CD4-positive, alpha-beta T cell treated with Interleukin-4 for 1 hour (primary cell): ENCODE measurements at regions not wholly inside any gene's neighbourhood (a gene's known extent, or its start where the extent isn't known, plus 50 kb on each side); places are given as distances from the start of the nearest gene placed in this dataset.
A peak's percentile ranks its signal among the peaks of the same experiment; 100 is the strongest.
"Not testable (repeated sequence)": the region's sequence is repeated elsewhere in the genome, so short reads cannot be mapped to it uniquely, and the experiment has no call there.

Experiments
- DNase-seq, 2 donors: peaks; one replicate each; pipeline ENCODE4 v3.0.0-alpha.2; 2020 to 2022

DNA sequence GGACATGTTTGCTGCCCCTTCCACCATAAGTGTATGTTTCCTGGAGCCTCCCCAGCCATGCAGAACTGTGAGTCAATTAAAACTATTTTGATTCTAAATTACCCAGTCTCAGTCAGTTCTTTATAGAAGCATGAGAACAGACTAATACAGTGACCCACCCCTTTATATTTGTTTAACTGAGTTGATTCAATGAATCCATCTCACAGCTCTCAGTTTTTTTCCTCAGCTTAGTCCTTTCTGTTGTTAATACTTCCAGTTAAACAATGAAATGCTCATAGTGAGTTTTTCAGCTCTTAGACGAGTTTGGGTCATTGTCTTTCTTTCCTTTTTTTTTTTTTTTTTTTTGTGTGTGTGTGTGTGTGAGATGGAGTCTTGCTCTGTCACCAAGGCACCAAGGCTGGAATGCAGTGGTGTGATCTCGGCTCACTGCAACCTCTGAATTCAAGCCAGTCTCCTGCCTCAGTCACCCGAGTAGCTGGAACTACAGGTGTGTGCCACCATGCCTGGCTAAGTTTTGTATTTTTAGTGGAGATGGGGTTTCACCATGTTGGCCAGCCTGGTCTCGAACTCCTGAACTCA lies 627.4 kb downstream of the SPATA31A7 start:
- DNase-seq = not testable (repeated sequence)

DNA sequence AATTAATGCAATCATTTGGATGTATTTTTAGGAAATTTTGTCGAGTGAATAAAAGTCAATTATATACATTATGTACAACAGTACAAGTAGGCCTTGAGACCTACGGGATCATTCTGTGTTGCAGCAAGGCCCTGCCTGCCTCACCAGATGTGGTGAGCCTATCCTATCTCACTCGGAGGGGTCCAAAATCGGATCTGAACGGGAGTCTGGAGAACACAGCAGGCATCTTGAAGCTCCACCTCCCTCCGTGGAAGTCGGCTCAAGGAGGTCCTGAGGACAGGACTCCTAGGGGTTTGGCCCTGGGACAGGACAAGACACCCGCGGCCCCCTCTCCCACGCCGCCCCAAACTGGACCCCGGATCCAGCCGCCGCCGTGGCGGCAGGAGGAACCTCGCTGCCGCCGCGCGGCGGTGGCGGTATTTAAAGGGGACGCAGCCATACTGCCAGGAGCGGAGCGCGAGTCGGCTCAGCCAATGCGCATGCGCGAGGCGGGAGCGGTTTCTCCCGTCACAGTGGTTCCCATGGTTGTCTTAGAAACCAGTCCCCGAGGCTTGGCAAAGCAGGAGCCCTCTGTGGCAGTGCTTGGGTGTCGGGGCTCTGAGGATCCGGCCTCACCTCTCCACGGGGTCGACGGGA lies 663.9 kb downstream of the SPATA31A7 start:
- DNase-seq = peak; percentile 92 to 93

DNA sequence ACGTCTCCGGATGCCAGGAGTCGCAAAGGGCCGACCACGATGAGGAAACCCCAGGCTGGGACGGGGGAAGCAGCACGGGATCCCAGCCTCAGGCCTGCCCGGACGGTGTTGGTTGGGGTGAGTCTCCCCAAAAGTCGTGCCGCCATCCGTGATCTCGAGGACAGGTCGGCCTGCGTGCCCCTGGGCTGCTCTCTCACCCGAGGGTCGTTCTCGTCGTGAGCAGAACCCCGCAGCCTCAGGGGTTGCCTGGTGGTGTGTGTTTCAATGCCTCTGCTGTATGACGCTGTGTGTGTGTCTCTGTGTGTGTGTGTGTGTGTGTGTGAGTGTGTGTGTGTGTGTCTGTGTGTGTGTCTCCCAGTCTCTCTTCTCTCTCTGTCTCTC lies 664.4 kb downstream of the SPATA31A7 start:
- DNase-seq = not testable (repeated sequence)

DNA sequence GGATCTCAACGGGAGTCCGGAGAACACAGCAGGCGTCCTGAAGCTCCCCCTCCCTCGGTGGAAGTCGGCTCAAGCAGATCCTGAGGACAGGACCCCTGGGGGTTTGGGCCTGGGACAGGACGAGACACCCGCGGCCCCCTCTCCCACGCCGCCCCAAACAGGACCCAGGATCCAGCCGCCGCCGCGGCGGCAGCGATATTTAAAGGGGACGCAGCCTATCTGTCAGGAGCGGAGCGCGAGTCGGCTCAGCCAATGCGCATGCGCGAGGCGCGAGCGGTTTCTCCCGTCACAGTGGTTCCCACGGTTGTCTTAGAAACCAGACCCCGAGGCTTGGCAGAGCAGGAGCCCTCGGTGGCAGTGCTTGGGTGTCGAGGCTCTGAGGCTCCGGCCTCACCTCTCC lies 666.4 kb downstream of the SPATA31A7 start:
- not testable (repeated sequence) for DNase-seq

DNA sequence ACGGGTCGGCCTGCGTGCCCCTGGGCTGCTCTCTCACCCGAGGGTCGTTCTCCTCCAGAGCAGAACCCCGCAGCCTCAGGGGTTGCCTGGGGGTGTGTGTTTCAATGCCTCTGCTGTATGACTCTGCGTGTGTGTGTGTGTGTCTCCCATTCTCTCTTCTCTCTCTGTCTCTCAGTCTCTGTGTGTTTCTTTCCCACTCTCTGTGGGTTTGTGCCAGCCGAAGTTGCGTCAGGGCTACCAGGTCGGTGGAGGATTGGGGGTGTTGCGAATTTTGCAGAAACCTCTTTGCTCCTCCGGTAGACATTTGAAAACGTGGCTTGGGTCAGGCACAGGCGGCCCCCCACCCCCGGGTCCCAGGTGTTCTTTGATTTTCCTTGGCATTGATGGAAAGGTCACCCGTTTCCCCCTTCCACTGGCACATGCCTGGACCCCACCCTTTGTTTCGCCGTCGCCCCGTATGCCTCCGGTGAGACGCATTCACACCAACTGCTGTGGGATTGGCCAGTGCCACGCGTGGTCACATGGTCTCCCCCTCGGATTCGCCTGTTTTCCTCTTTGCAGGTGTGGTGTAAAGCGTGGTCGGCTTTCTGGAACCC lies 667.1 kb downstream of the SPATA31A7 start:
- DNase-seq = peak; percentile 8 to 11

DNA sequence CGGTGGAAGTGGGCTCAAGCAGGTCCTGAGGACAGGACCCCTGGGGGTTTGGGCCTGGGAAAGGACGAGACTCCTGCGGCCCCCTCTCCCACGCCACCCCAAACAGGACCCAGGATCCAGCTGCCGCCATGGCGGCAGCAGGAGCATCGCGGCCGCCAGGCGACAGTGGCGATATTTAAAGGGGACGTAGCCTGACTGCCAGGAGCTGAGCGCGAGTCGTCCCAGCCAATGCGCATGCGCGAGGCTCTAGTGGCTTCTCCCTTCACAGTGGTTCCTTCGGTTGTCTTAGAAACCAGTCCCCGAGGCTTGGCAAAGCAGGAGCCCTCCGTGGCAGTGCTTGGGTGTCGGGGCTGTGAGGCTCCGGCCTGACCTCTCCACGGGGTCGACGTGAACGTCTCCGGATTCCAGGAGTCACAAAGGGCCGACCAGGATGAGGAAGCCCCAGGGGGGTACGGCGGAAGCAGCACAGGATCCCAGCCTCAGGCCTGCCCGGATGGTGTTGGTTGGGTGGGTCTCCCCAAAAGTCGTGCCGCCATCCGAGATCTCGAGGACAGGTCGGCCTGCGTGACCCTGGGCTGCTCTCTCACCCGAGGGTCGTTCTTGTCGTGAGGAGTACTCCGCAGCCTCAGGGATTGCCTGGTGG lies 668.0 kb downstream of the SPATA31A7 start:
- not testable (repeated sequence) for DNase-seq

DNA sequence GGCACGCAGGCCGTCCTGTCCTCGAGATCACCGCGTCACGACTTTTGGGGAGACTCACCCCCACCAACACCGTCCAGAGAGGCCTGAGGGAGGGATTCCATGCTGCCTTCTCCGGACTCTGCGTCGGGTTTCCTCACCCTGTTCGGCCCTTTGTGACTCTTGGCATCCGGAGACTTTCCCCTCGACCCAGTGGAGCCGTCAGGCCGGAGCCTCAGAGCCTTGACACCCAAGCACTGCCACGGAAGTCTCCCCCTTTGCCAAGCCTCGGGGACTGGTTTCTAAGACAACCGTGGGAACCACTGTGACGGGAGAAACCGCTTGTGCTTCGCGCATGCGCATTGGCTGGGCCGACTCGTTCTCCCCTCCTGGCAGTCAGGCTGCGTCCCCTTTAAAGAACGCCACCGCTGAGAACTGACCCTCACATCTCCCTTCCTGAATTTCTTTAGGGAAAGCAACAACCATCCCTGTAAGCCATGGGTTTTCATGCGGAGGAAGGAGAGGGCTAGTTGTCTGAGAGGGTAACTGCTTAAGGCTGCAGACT lies 672.7 kb downstream of the SPATA31A7 start:
- DNase-seq = peak; percentile 74 to 75

DNA sequence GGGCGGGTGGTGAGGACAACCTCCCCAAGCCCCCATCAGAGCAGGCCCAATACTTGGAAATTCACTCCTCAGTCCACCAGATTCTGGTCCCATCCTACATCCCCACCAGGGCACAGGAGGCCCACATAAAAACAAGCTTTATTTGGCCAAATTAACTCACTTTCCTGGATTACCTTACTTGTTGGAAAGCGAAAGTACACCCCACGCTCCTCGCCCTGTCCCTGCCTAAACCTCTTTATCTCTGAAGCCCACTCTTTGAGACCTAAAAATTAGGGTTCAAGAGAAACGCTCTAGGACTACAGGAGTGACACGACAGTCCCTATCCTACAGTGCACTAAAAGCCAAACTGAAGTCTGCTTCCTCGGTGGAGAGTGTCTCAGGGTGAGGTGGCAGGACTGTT lies 674.6 kb downstream of the SPATA31A7 start:
- DNase-seq = not testable (repeated sequence)

DNA sequence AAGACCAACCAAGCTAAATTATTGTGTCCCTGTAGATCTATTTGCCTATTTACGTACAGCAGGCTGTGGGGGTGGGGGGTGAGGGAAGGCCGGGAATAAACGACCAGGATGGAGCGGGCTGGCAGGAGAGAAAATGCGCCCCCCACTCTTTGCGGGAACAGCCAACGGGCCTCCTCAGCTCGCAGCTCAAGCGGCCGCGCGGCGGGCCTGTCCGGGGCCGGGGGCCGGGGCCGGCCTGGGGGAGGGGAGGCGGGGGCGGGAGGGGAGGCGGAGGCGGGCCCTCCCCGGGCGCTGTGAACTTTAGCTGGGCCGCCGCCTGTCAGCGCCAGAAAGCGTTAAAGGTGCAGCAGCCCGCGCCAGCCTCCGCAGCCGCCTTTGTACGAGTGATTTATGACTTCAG lies 679.1 kb downstream of the SPATA31A7 start:
- not testable (repeated sequence) for DNase-seq

DNA sequence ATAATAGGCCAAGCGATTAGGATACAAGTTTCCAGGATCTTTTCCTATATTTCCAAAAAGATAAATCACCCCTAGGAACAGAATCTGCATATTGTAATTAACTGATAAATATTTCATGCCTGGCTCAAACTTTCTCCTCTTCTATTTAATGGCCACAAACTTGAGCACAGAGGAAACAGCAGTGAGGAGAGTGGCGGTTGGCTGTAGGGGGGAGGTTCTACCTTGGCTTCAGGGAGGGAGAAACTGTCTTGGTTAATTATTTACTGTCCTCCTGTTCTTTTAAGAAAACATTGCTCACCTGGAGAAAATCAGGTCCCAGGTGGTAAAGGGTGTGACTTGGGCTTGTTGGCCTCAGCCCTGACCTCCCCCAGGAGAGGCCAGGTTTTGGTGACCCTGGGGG lies 682.5 kb downstream of the SPATA31A7 start:
- DNase-seq = not testable (repeated sequence)
